ENCODE measurements at regions not wholly inside any gene's neighbourhood (a gene's known extent, or its start where the extent isn't known, plus 50 kb on each side); places are given as distances from the start of the nearest gene placed in this dataset.

- H3K4me1 ChIP-seq (ENCODE audit: insufficient read depth, low read length) = peaks cover 2% of the 10 kb centered on the region; the same call in 1 of the 2 replicates
- no peaks in the 10 kb centered on the region for H3K23me2 ChIP-seq (ENCODE audit: insufficient read length, low read depth, low read length, poor library complexity, severe bottlenecking)
- Mint-ChIP-seq H3K4me3 (no peak overlapping the region), H3K27ac (no peak overlapping the region), H3K36me3 (ENCODE audit: insufficient read depth in 1 of 3, low read depth in 3 of 3) (peaks cover 7 to 84% (median 51%) of the 10 kb centered on the region in 3 experiments; a peak in 6 of 7 replicates), H3K9me3 (peaks cover 0 to 5% of the 10 kb centered on the region in 2 experiments; a peak in 1 of 5 replicates), H3K27me3 (ENCODE audit: low read depth) (no peaks in the 10 kb centered on the region), H3K4me1 (peaks cover 24 to 25% of the 10 kb centered on the region in 2 experiments)
- no peak overlapping the region for H3K56ac ChIP-seq (ENCODE audit: insufficient read length, low read depth, low read length)
- H4K8ac ChIP-seq (replicated peaks; ENCODE audit: insufficient read length, low read depth, low read length) = no peak overlapping the region
- WGBS (ENCODE audit: extremely low coverage, insufficient read length, low lambda C conversion rate) = no CpG with 5 or more reads among the region's 1 CpG
- no peak overlapping the region for H4K5ac ChIP-seq (ENCODE audit: insufficient read length, low read depth, low read length)
- H3K4me2 ChIP-seq (ENCODE audit: insufficient read depth, insufficient read length, low read length) = no peak overlapping the region
- no peak overlapping the region for H4K91ac ChIP-seq (ENCODE audit: insufficient read length, low read depth, low read length)
- no peaks in the 10 kb centered on the region for H4K20me1 ChIP-seq (ENCODE audit: control insufficient read depth, insufficient read depth, insufficient read length)
- no peak overlapping the region for H2BK5ac ChIP-seq (ENCODE audit: insufficient read length, low read length)
- H2BK20ac ChIP-seq (ENCODE audit: low read depth, low read length, poor library complexity, severe bottlenecking) = no peak overlapping the region
- no peak overlapping the region for H3T11ph ChIP-seq (ENCODE audit: low read length)
- no peak overlapping the region for H3K9ac ChIP-seq (ENCODE audit: extremely low read depth, insufficient read length, low read length)
- H3K9me3 ChIP-seq (ENCODE audit: control insufficient read depth, low read depth, low read length) = no peaks in the 10 kb centered on the region
- no peaks in the 10 kb centered on the region for H3K79me1 ChIP-seq (ENCODE audit: insufficient read depth, low read depth, low read length, poor library complexity, severe bottlenecking)
- no peak overlapping the region for H2BK120ac ChIP-seq (ENCODE audit: low read depth, low read length, poor library complexity, severe bottlenecking)
- no peak overlapping the region for H3K14ac ChIP-seq (ENCODE audit: insufficient read depth, low read length)
- H2BK12ac ChIP-seq (ENCODE audit: insufficient read length, low read depth, low read length) = no peak overlapping the region
- no peaks in the 10 kb centered on the region for H3K79me2 ChIP-seq (ENCODE audit: insufficient read depth, low read length)
- no peaks in the 10 kb centered on the region for H3K27me3 ChIP-seq (ENCODE audit: insufficient read depth, low read length)
- no peak overlapping the region for H3K4ac ChIP-seq (ENCODE audit: low read depth, low read length)
- no peak overlapping the region for H3K27ac ChIP-seq (ENCODE audit: insufficient read length, low read depth, low read length)
- H2BK15ac ChIP-seq (ENCODE audit: low read depth, low read length) = no peak overlapping the region
- DNase-seq = no peak
- no peak overlapping the region for H3K23ac ChIP-seq (ENCODE audit: insufficient read length, low read depth, low read length)
- H2AFZ ChIP-seq (ENCODE audit: low read length) = no peak overlapping the region
- no peak overlapping the region for H2AK5ac ChIP-seq (ENCODE audit: insufficient read length, low read length)
- TF ChIP-seq, protein P1, sequence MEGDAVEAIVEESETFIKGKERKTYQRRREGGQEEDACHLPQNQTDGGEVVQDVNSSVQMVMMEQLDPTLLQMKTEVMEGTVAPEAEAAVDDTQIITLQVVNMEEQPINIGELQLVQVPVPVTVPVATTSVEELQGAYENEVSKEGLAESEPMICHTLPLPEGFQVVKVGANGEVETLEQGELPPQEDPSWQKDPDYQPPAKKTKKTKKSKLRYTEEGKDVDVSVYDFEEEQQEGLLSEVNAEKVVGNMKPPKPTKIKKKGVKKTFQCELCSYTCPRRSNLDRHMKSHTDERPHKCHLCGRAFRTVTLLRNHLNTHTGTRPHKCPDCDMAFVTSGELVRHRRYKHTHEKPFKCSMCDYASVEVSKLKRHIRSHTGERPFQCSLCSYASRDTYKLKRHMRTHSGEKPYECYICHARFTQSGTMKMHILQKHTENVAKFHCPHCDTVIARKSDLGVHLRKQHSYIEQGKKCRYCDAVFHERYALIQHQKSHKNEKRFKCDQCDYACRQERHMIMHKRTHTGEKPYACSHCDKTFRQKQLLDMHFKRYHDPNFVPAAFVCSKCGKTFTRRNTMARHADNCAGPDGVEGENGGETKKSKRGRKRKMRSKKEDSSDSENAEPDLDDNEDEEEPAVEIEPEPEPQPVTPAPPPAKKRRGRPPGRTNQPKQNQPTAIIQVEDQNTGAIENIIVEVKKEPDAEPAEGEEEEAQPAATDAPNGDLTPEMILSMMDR (conservative IDR thresholded peaks at IDR 0.05) = no peak
- H3K18ac ChIP-seq (ENCODE audit: insufficient read length, low read depth, low read length) = no peak overlapping the region
Observed at GRCh38 chr1:232163533-232163932, 466.4 kb downstream of the SIPA1L2 start.
